ENCODE measurements at regions not wholly inside any gene's neighbourhood (a gene's known extent, or its start where the extent isn't known, plus 50 kb on each side); places are given as distances from the start of the nearest gene placed in this dataset.

GRCh38 chr10:70964245-70964644, 75.9 kb upstream of the PCBD1 start:
- TF ChIP-seq CTCF (optimal IDR thresholded peaks at IDR 0.05 in 1 of 3, IDR thresholded peaks at IDR 0.05 in 1 of 3, conservative IDR thresholded peaks at IDR 0.05 in 1 of 3; ENCODE audit: extremely low read depth in 1 of 3, insufficient read depth in 2 of 3, low read length in 3 of 3) (no peak), EZH2 (IDR thresholded peaks at IDR 0.05; ENCODE audit: low read length) (no peak)

All from keratinocyte (primary cell).